ENCODE measurements at regions not wholly inside any gene's neighbourhood (a gene's known extent, or its start where the extent isn't known, plus 50 kb on each side); places are given as distances from the start of the nearest gene placed in this dataset.

- TF ChIP-seq POLR2AphosphoS5 (IDR thresholded peaks at IDR 0.05), result no peak
- no peak for TF ChIP-seq CTCF (IDR thresholded peaks at IDR 0.05; ENCODE audit: poor library complexity, severe bottlenecking)
- no peak for TF ChIP-seq TAF1 (IDR thresholded peaks at IDR 0.05; ENCODE audit: low read depth)
- TF ChIP-seq EZH2 (IDR thresholded peaks at IDR 0.05; ENCODE audit: borderline replicate concordance, insufficient read depth, low read length, poor library complexity, severe bottlenecking), result no peak
- TF ChIP-seq SMC3 (conservative IDR thresholded peaks at IDR 0.05; ENCODE audit: poor library complexity), result no peak
- TF ChIP-seq REST (IDR thresholded peaks at IDR 0.05; ENCODE audit: borderline replicate concordance), result no peak
- TF ChIP-seq RAD21 (conservative IDR thresholded peaks at IDR 0.05), result no peak
Measured at GRCh38 chr6:155687645-155688044, 232.0 kb upstream of the NOX3 start.

All from neural cell (in vitro differentiated cells).